ENCODE measurements at regions not wholly inside any gene's neighbourhood (a gene's known extent, or its start where the extent isn't known, plus 50 kb on each side); places are given as distances from the start of the nearest gene placed in this dataset.
"Not testable (repeated sequence)": the region's sequence is repeated elsewhere in the genome, so short reads cannot be mapped to it uniquely, and the experiment has no call there.

DNA sequence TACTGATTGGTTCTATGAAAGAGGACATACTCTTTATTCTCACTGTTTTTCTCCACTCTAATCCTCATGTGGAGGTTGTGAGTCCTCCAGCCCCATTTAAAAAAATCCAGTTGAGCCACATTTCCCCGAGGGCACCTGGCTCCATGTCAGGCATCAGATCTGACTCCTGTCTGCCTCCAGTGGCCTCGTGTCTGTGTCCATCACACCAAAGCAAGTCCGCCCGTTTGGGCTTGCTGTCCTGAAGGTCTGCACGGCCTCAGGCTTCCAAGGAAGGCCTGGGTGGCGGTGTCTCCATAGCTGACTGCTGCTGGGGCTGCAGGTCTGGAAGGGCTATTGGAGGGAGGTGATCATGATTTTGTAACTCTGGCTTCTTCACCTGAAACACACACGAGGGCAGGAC, 233.4 kb upstream of the PLGLB2 start:
- H3K4me1 ChIP-seq (ENCODE audit: control insufficient read depth in 1 of 2, insufficient read depth in 2 of 2, low read length in 2 of 2): not testable (repeated sequence)

DNA sequence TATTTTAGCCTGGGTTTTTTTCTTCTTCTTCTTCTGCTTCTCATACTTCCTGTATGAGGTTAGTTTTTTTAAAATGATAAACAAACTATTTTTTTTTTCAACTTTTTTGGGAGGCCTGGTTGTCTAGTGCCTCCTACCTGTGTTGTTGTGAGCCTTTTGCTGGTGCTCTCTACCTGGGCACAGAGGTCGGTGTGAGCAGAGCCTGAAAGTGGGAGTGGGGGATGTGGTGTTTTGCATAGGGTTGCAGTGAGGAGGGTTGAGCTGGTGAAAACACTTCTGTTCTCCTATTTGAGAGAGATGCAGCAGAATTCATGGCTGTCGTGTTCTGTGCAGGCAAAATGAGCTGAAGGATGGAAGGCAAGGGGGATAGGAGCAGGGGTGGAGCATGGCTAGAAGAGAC, 232.7 kb upstream of the PLGLB2 start:
- not testable (repeated sequence) for H3K36me3 ChIP-seq (ENCODE audit: control insufficient read depth in 1 of 2, insufficient read depth in 2 of 2, low read length in 2 of 2); H3K9me3 ChIP-seq (ENCODE audit: control insufficient read depth in 1 of 2, low read length in 2 of 2); H3K4me1 ChIP-seq (ENCODE audit: control insufficient read depth in 1 of 2, insufficient read depth in 2 of 2, low read length in 2 of 2); H3K27me3 ChIP-seq (ENCODE audit: low read depth, low read length); H3K27ac ChIP-seq (ENCODE audit: low read length); H3K4me3 ChIP-seq (ENCODE audit: low read depth in 1 of 2, low read length in 2 of 2)

More for the DNA sequence above, 233.4 kb upstream of the PLGLB2 start:
- not testable (repeated sequence) for H3K27me3 ChIP-seq (ENCODE audit: low read depth, low read length); H3K36me3 ChIP-seq (ENCODE audit: control insufficient read depth in 1 of 2, insufficient read depth in 2 of 2, low read length in 2 of 2); H3K4me3 ChIP-seq (ENCODE audit: low read depth in 1 of 2, low read length in 2 of 2); H3K27ac ChIP-seq (ENCODE audit: low read length); H3K9me3 ChIP-seq (ENCODE audit: control insufficient read depth in 1 of 2, low read length in 2 of 2)

DNA sequence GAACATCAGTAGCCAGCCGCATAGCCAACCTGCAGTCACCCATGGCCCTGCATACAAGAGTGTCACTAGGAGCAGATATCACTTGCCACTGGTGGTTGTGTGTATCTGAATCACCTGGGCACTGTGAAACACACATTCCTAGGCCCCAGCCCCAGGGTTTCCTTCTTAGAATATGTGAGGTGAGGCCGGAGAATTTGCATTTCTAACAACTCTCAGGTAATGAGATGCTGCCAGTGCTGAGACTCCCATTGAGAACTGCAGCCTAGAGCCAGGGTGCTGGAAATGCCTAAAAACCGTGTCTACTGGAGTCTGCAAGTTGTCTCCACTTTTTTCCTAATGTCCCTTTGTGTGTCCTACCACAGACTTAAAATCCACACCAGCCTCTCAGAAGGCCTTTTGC, 232.0 kb upstream of the PLGLB2 start:
- not testable (repeated sequence) for H3K4me3 ChIP-seq (ENCODE audit: low read depth in 1 of 2, low read length in 2 of 2); H3K36me3 ChIP-seq (ENCODE audit: control insufficient read depth in 1 of 2, insufficient read depth in 2 of 2, low read length in 2 of 2); H3K27ac ChIP-seq (ENCODE audit: low read length); H3K27me3 ChIP-seq (ENCODE audit: low read depth, low read length); H3K9me3 ChIP-seq (ENCODE audit: control insufficient read depth in 1 of 2, low read length in 2 of 2); H3K4me1 ChIP-seq (ENCODE audit: control insufficient read depth in 1 of 2, insufficient read depth in 2 of 2, low read length in 2 of 2)

DNA sequence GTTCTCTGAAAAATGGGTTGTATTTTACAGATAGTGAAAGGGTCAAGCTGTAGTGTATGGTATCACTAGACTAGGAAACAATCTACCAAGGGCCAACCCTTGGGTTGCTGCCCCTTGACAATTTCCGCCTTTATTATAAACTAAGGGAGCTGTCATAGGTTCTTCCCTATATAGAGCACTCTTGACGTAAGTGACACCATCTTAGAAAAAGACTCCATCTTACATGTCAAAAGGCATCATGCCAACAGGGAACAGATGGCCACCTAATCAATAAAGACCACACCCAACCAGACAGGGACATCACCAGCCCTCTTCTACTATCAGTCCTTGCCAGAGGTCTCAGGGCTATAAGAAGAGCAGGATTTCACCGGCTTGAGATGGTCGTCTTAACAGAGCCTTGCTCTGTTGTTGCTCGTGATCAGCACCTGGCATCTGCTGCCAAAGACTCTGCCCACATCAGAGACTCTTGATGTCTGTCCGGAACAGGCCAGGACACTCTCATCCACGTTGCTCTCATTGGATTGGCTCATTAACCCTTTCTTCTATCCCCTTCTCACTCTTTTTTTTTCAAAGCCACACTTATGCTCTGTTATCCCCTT, 231.4 kb upstream of the PLGLB2 start:
- not testable (repeated sequence) for H3K36me3 ChIP-seq (ENCODE audit: control insufficient read depth in 1 of 2, insufficient read depth in 2 of 2, low read length in 2 of 2); H3K9me3 ChIP-seq (ENCODE audit: control insufficient read depth in 1 of 2, low read length in 2 of 2); H3K27ac ChIP-seq (ENCODE audit: low read length); H3K27me3 ChIP-seq (ENCODE audit: low read depth, low read length); H3K4me1 ChIP-seq (ENCODE audit: control insufficient read depth in 1 of 2, insufficient read depth in 2 of 2, low read length in 2 of 2); H3K4me3 ChIP-seq (ENCODE audit: low read depth in 1 of 2, low read length in 2 of 2)

DNA sequence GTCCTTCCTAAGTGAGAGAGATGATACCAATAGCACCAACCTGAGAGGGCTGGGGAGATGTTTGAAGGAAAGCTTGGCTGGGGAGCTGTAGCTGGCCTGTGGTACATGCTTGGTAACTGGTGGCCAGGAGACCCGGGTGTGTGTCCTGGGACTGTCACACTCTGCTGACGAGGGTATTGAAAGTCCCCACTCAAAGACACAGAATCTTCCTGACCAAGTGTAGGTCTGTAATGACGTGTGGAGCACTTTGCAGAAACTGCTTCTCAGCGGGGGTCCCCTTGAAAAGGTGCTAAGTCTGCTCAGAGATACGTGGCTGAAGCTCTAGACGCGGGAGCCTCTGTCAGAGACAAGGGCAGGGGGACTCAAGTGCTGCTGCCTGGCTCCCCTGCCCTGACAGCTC, 230.4 kb upstream of the PLGLB2 start:
- not testable (repeated sequence) for H3K9me3 ChIP-seq (ENCODE audit: control insufficient read depth in 1 of 2, low read length in 2 of 2); H3K4me1 ChIP-seq (ENCODE audit: control insufficient read depth in 1 of 2, insufficient read depth in 2 of 2, low read length in 2 of 2); H3K4me3 ChIP-seq (ENCODE audit: low read depth in 1 of 2, low read length in 2 of 2); H3K36me3 ChIP-seq (ENCODE audit: control insufficient read depth in 1 of 2, insufficient read depth in 2 of 2, low read length in 2 of 2); H3K27me3 ChIP-seq (ENCODE audit: low read depth, low read length); H3K27ac ChIP-seq (ENCODE audit: low read length)

DNA sequence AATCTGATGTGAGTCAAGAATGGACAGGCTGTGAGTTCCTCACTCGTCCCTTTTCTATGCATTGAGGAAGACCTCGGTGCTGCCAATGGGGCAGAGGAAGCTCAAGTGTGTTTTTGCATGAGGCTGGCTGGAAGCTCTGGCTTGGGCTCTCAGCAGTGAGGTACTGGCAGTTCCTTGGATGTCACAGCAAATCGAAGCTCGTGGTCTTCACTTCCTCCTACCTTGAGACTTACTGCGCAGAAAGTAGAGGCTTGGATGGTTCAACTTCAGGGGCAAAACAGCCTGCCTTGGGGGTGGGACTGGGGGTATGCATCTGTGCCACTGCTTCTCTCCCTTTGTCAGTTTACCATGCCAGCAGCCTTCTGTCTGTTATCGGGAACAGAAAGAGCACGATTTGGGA, 229.8 kb upstream of the PLGLB2 start:
- not testable (repeated sequence) for H3K27ac ChIP-seq (ENCODE audit: low read length); H3K27me3 ChIP-seq (ENCODE audit: low read depth, low read length); H3K36me3 ChIP-seq (ENCODE audit: control insufficient read depth in 1 of 2, insufficient read depth in 2 of 2, low read length in 2 of 2)

DNA sequence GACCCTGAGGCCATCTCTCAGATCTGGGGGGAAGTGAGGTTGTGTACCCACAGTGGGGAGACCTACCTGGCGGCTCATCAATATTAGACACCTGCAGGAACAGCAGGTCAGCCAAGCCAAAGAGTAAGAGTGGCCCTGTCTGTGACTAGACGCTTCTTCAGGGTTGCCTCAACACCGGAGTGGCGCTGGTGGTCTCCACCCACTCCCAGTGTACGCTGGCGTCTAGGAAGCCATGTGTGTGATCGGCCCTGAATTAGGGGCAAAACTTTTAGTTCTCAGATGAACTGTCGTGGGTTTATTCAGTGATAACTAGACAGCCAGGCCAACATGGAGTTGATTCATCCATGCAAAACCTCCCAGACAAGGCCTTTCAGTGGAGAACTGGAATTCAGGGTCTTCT, 229.3 kb upstream of the PLGLB2 start:
- H3K27ac ChIP-seq (ENCODE audit: low read length); H3K4me3 ChIP-seq (ENCODE audit: low read depth in 1 of 2, low read length in 2 of 2); H3K27me3 ChIP-seq (ENCODE audit: low read depth, low read length); H3K36me3 ChIP-seq (ENCODE audit: control insufficient read depth in 1 of 2, insufficient read depth in 2 of 2, low read length in 2 of 2); H3K9me3 ChIP-seq (ENCODE audit: control insufficient read depth in 1 of 2, low read length in 2 of 2); H3K4me1 ChIP-seq (ENCODE audit: control insufficient read depth in 1 of 2, insufficient read depth in 2 of 2, low read length in 2 of 2): not testable (repeated sequence)

More for the DNA sequence above, 229.8 kb upstream of the PLGLB2 start:
- H3K4me1 ChIP-seq (ENCODE audit: control insufficient read depth in 1 of 2, insufficient read depth in 2 of 2, low read length in 2 of 2); H3K9me3 ChIP-seq (ENCODE audit: control insufficient read depth in 1 of 2, low read length in 2 of 2); H3K4me3 ChIP-seq (ENCODE audit: low read depth in 1 of 2, low read length in 2 of 2): not testable (repeated sequence)

DNA sequence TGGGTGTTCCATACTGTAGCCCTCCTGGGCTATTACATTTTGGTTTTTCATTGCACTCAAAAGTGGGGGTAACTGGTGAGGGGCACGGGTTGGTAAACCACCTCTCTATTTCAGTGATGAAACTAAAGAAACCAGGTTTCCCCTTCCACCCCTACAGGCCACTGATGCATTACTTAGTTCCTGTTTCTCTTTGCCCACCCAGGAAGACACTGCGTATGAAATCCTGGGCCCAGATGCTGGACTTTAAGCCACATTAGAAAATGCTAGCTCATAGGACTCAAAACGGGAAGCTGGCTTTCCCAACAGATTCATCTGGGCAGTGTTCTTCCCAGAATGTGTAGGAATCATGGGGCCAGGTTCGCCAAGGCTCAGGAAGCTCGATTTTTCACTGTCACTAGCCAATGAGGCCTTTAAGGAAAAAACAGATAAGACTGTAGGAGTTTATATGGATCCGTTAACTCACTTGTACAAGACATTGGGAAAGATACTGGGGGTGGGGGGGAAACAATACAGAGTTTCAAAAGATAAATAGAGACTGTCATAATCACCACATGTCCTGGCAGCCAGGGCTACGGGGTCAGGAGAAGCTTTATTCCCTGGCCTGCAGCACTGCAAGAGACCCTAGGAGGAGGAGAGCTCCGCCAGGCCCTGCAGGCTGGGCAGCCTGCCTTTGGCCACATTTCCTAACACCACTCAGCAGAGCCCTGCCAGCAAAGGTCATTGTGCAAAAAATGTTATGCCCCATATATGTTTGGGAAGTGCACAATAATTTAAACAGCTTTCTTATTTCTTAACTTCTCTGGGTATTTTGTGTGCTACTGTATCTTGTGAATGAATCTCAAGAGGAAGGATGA, 228.5 kb upstream of the PLGLB2 start:
- H3K27me3 ChIP-seq (ENCODE audit: low read depth, low read length); H3K27ac ChIP-seq (ENCODE audit: low read length); H3K4me1 ChIP-seq (ENCODE audit: control insufficient read depth in 1 of 2, insufficient read depth in 2 of 2, low read length in 2 of 2); H3K4me3 ChIP-seq (ENCODE audit: low read depth in 1 of 2, low read length in 2 of 2); H3K9me3 ChIP-seq (ENCODE audit: control insufficient read depth in 1 of 2, low read length in 2 of 2); H3K36me3 ChIP-seq (ENCODE audit: control insufficient read depth in 1 of 2, insufficient read depth in 2 of 2, low read length in 2 of 2): not testable (repeated sequence)

DNA sequence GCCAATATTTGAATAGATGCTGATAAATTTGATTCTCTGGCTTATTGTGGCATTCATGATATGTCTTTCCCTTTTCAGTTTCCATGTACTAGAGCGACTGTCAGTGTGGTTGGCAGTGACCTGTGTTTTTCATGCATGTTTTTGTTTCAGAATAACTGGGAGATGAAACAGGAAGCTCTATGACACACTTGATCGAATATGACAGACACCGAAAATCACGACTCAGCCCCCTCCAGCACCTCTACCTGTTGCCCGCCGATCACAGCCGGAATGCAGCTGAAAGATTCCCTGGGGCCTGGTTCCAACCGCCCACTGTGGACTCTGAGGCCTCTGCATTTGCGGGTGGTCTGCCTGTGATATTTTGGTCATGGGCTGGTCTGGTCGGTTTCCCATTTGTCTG, 226.8 kb upstream of the PLGLB2 start:
- H3K4me3 ChIP-seq (ENCODE audit: low read depth in 1 of 2, low read length in 2 of 2); H3K27me3 ChIP-seq (ENCODE audit: low read depth, low read length); H3K27ac ChIP-seq (ENCODE audit: low read length); H3K9me3 ChIP-seq (ENCODE audit: control insufficient read depth in 1 of 2, low read length in 2 of 2); H3K4me1 ChIP-seq (ENCODE audit: control insufficient read depth in 1 of 2, insufficient read depth in 2 of 2, low read length in 2 of 2); H3K36me3 ChIP-seq (ENCODE audit: control insufficient read depth in 1 of 2, insufficient read depth in 2 of 2, low read length in 2 of 2): not testable (repeated sequence)

DNA sequence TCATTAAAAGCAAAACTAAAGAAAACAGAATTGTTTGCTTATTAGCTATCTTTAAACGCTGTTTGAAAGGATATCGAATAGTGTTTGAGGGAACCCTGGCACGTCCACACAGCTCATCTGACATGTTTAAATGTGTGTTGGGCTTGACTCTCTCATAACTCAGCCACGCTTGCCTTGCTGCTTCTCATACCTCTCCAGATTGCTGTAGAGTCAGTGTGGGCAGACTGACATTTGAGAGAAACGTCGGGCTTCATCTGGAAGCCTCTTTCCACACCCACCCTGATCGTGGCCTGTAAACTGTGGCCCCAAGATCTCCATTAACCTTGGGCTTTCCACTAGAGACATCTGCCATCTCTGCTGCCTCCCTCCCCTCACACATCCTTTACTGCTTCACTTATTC, 226.4 kb upstream of the PLGLB2 start:
- not testable (repeated sequence) for H3K4me1 ChIP-seq (ENCODE audit: control insufficient read depth in 1 of 2, insufficient read depth in 2 of 2, low read length in 2 of 2); H3K36me3 ChIP-seq (ENCODE audit: control insufficient read depth in 1 of 2, insufficient read depth in 2 of 2, low read length in 2 of 2); H3K27me3 ChIP-seq (ENCODE audit: low read depth, low read length); H3K27ac ChIP-seq (ENCODE audit: low read length); H3K9me3 ChIP-seq (ENCODE audit: control insufficient read depth in 1 of 2, low read length in 2 of 2); H3K4me3 ChIP-seq (ENCODE audit: low read depth in 1 of 2, low read length in 2 of 2)

DNA sequence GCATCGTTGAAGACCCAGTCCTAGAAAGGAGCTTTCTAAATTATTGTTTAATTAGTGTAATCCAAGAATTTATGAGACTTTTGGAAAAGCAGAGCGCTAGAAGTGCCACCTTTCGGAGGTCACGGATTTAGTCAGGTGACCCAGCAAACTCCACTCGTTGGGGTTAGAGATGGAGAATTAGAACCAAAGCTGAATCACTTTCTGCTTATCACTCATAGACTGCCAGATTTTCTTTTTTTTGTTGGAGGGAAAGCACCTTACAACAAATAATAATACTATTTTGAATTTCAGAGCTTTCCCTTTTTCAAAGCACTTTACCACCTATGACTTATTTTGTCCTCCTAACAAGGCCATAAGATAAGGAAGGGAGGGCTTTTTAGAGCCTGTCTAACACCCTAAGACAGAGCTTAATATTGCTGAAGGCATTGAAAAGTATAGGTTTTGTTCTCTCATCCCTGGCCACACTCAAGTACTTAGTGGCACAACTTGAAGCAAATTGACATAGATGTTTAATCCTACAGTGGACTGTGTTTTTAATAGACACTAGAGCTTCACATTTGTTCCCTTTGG, 223.2 kb upstream of the PLGLB2 start:
- H3K27me3 ChIP-seq (ENCODE audit: low read depth, low read length); H3K27ac ChIP-seq (ENCODE audit: low read length); H3K4me1 ChIP-seq (ENCODE audit: control insufficient read depth in 1 of 2, insufficient read depth in 2 of 2, low read length in 2 of 2); H3K9me3 ChIP-seq (ENCODE audit: control insufficient read depth in 1 of 2, low read length in 2 of 2); H3K36me3 ChIP-seq (ENCODE audit: control insufficient read depth in 1 of 2, insufficient read depth in 2 of 2, low read length in 2 of 2); H3K4me3 ChIP-seq (ENCODE audit: low read depth in 1 of 2, low read length in 2 of 2): not testable (repeated sequence)

DNA sequence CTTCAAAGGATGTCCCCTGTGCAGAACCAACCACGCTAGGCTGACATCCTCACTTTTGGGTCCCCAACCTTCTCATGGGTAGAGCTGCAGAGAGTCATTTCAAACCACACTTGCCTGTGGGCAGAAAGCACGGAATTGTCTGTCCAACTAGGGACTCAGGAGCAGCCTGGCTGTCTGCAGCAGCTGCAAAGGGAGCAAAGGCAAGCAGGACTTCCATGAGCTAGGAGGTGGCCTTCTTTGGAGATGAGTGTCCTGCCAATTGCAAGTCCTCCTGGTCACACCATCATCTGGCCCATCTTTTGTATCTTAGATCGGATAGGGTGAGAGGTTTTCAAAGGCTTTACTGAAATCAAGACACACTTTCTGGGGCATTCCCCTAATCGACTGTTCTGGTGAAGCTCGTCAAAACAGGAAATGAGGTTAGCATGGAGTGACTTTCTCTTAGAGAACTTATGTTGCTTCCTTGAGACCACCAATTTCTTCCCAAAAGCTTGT, 222.3 kb upstream of the PLGLB2 start:
- not testable (repeated sequence) for H3K36me3 ChIP-seq (ENCODE audit: control insufficient read depth in 1 of 2, insufficient read depth in 2 of 2, low read length in 2 of 2); H3K4me1 ChIP-seq (ENCODE audit: control insufficient read depth in 1 of 2, insufficient read depth in 2 of 2, low read length in 2 of 2); H3K9me3 ChIP-seq (ENCODE audit: control insufficient read depth in 1 of 2, low read length in 2 of 2); H3K27ac ChIP-seq (ENCODE audit: low read length); H3K4me3 ChIP-seq (ENCODE audit: low read depth in 1 of 2, low read length in 2 of 2); H3K27me3 ChIP-seq (ENCODE audit: low read depth, low read length)
